Activated CD4-positive, alpha-beta memory T cell treated with anti-CD3 and anti-CD28 coated beads for 36 hours (primary cell): ENCODE measurements at regions not wholly inside any gene's neighbourhood (a gene's known extent, or its start where the extent isn't known, plus 50 kb on each side); places are given as distances from the start of the nearest gene placed in this dataset.

Experiments used
- CTCF ChIA-PET: fragments of 350-600 bp; sonication (Branson Sonifier 250); formaldehyde crosslinking; loops from one replicate; lab custom pipeline; 2021; ENCODE audit warnings: antibody characterized with exemption, inconsistent platforms; lab: Charles Lee
- POLR2A ChIA-PET: fragments of 350-600 bp; sonication (Branson Sonifier 250); formaldehyde crosslinking; loops from one replicate; lab custom pipeline; 2021; ENCODE audit warnings: antibody characterized with exemption; lab: Charles Lee
- DNase-seq: peaks from one replicate; pipeline ENCODE4 v3.0.0-alpha.2; 2020
- H3K27ac Mint-ChIP-seq: one replicate; pipeline ENCODE4 v1.8.0; 2021; ENCODE audit warnings: mixed read lengths
- H3K27me3 Mint-ChIP-seq: one replicate; pipeline ENCODE4 v1.8.0; 2021; ENCODE audit warnings: mixed read lengths
- H3K36me3 Mint-ChIP-seq: one replicate; pipeline ENCODE4 v1.8.0; 2021; ENCODE audit warnings: mixed read lengths
- H3K4me1 Mint-ChIP-seq: one replicate; pipeline ENCODE4 v1.8.0; 2021; ENCODE audit warnings: low read depth, mixed read lengths
- H3K4me3 Mint-ChIP-seq: one replicate; pipeline ENCODE4 v1.8.0; 2021; ENCODE audit warnings: mild to moderate bottlenecking, mixed read lengths
- H3K9me3 Mint-ChIP-seq: one replicate; pipeline ENCODE4 v1.8.0; 2021; ENCODE audit warnings: mixed read lengths
- intact Hi-C: fragments of 100-400 bp; cut with micrococcal nuclease; formaldehyde crosslinking; loops from one replicate; pipeline ENCODE4 v1.15.1; 2023

DNA sequence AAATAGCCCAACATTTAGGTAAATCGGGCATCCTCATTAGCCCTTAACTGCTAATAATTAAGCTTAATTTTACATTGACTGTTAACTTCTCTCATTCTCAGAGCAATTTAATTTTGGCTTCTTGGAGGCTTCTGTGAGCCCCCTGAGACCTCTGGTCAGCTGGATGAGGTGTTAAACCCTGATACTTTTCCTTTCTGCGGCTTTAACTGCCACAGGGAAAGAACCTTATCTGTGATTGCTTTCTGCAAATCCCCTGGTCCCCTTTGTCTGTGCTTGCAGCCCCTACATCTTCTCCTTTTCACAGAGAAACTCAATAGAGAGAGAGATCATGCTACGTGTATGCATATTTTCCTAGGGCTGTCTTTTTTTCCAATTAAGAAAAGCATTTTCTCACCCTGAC is 184.5 kb upstream of the CSF3R start:
- H3K9me3 Mint-ChIP-seq: no peaks in the 10 kb centered on the region
- H3K27me3 Mint-ChIP-seq: peaks cover 8% of the 10 kb centered on the region
- intact Hi-C loops: no loop called here
- ChIA-PET POLR2A (no interaction called here), CTCF (interaction anchor here (0.8 kb wide), 1 partner anchor 16 kb away, joined by 3 read pairs; no protein-coding TSS in a partner anchor)
- no peaks in the 10 kb centered on the region for H3K36me3 Mint-ChIP-seq
- no peak overlapping the region for H3K4me3 Mint-ChIP-seq
- no peaks in the 10 kb centered on the region for H3K4me1 Mint-ChIP-seq
- no peak for DNase-seq
- no peak overlapping the region for H3K27ac Mint-ChIP-seq

DNA sequence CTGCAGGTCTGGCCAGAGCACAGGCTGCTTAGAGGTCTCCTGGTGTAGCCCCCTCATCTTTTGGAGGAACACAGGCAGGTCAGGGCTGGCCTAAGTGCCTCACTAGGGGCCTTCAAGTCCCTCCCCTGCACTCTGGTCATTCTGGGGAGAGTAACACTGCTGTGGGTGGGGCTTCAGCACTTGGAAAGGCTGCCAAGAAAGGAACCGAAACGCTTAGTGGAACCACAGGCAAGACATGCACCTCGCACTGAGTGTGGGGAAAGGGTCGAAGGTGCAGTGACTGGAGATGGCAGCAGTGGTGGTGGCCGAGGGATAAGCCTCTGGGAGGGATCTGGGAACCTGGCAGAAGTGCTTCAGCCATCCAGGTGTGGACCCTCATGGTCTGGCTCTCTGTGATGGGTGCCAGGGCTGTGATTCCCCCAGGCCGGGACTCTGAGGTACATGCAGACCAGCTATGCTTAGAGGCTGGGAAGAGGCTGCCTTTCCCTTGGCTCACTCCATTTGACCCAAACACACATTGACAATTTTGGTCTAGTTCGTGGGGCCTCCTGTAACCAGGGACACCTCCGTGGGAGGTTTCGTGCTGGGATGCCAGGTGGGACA is 182.9 kb upstream of the CSF3R start:
- ChIA-PET CTCF (no interaction called here), POLR2A (no interaction called here)
- Mint-ChIP-seq H3K9me3 (no peaks in the 10 kb centered on the region), H3K36me3 (no peaks in the 10 kb centered on the region), H3K27ac (no peak overlapping the region), H3K27me3 (peaks cover 7% of the 10 kb centered on the region), H3K4me3 (no peak overlapping the region), H3K4me1 (no peaks in the 10 kb centered on the region)
- intact Hi-C loops: no loop called here
- DNase-seq: no peak

DNA sequence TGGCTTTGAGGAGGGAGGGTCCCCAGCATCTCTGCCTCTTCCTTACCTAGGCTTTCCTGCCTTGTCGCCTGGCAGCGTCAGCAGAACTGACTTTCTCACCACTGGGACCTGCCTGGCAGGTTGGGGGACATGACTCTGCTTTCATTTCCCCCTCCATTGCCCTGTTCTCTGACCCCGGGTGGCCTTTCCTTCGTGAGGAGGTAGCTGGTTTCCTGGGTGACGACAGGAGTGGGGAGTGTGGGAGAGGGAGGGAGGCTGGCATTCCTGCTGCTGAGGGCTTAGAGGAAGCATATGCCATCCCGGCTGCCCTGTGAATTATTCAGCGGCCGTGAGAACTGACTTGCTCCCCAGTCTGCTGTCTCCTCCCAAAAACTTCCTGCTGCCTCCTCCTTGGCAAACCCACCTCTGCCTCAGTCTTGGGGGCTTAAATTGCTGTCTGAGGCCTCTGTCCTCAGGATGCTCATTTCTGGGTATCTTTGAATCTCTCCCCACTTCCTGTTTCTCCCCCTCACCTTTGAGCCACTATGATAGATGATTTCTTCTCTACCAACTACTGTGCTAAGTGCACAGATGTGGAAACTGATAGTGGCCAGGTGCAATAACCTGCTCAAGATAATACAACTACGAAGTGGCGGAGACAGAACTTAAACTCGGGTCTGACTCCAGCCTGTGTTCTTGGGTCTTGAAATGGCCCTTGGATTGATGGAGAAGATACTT is 182.0 kb upstream of the CSF3R start:
- H3K27ac Mint-ChIP-seq: no peak overlapping the region
- intact Hi-C loops: no loop called here
- POLR2A ChIA-PET: no interaction called here
- H3K9me3 Mint-ChIP-seq: no peaks in the 10 kb centered on the region
- peaks cover 2% of the 10 kb centered on the region for H3K27me3 Mint-ChIP-seq
- DNase-seq: no peak
- CTCF ChIA-PET: interaction anchor here (1.1 kb wide), 1 partner anchor 16 kb away, joined by 4 read pairs; no protein-coding TSS in a partner anchor
- H3K4me1 Mint-ChIP-seq: no peaks in the 10 kb centered on the region
- no peaks in the 10 kb centered on the region for H3K36me3 Mint-ChIP-seq
- H3K4me3 Mint-ChIP-seq: no peak overlapping the region

DNA sequence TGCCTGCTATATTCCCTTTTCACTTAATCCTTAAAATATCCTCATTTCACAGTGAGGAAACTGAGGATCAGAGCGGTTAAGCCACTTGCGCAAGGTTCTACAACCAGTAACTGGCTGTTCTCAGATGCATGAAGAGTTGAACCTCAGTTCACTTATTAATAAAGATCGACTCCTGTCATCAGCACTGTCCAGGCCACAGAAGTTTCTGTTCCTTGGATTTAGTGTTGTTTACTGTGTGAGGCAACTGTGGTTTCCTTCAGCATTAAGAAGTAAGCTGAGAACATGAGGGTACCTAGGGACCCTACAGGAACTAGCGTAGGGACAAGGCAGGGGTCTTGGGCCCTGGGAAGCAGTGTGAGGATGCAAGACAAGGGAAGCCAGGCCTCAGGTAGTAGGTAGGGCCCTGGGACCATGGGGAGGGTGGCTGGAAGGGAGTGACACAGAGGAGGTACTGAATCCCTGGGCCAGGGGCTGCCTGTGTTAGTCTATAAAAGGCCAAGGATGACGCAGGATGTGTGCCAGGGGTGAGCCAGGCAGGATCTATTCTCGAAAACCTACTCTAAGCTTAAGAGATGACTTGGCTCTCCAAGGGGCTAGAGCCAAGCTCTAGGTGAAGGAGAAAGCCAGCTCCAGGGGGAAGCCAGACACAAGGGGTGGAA is 181.2 kb upstream of the CSF3R start:
- ChIA-PET POLR2A (no interaction called here), CTCF (interaction anchor here (1.1 to 1.2 kb wide), 3 partner anchors 13 to 15 kb away, joined by 3 to 4 read pairs (median 3); no protein-coding TSS in a partner anchor)
- Mint-ChIP-seq H3K27ac (no peak overlapping the region), H3K27me3 (no peaks in the 10 kb centered on the region), H3K4me3 (no peak overlapping the region), H3K36me3 (no peaks in the 10 kb centered on the region), H3K9me3 (no peaks in the 10 kb centered on the region), H3K4me1 (no peaks in the 10 kb centered on the region)
- intact Hi-C loops: no loop called here
- DNase-seq: no peak

DNA sequence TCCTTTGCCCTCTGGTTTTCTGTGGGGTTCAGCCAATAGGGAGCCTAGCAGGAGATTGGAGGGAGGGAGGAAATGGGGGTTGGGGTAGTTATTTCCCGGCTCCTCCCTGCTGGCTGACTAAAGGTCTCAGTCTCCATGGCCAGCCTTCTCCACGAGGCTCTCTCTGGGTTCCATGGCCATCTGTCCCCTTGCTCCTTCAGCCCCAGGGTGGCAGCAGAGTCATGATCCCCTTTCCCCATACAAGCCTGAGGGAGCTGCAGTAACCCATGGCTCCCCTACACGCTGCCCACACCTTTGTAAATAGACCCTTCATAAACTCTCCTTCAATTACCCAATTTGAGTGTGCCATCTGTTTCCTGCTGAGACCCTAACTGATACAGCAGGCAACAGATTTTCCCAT is 176.1 kb upstream of the CSF3R start:
- intact Hi-C loops: no loop called here
- H3K27me3 Mint-ChIP-seq: peaks cover 9% of the 10 kb centered on the region
- no peak overlapping the region for H3K27ac Mint-ChIP-seq
- DNase-seq: no peak
- no peaks in the 10 kb centered on the region for H3K9me3 Mint-ChIP-seq
- no peak overlapping the region for H3K4me3 Mint-ChIP-seq
- ChIA-PET CTCF (no interaction called here), POLR2A (no interaction called here)
- H3K36me3 Mint-ChIP-seq: no peaks in the 10 kb centered on the region
- H3K4me1 Mint-ChIP-seq: no peaks in the 10 kb centered on the region

DNA sequence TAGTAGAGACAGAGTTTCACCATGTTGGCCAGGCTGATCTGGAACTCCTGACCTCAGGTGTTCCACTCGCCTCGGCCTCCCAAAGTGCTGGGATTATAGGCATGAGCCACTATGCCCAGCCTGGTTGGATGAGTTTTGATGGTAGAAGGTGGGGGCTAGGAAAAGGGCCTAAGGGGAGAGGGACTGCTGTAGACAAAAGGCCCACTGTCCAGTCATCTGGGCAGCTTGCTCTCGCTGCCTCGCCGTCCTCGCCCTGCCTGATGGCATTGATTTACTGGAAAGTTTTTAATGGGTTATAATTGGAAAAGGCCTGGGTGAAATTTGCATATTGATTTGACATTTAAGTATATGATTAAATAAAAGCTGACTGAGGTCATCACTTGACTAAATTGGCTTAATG is 175.1 kb upstream of the CSF3R start:
- H3K4me3 Mint-ChIP-seq: no peak overlapping the region
- no peaks in the 10 kb centered on the region for H3K9me3 Mint-ChIP-seq
- H3K4me1 Mint-ChIP-seq: no peaks in the 10 kb centered on the region
- no peak overlapping the region for H3K27ac Mint-ChIP-seq
- ChIA-PET CTCF (no interaction called here), POLR2A (no interaction called here)
- no peak for DNase-seq
- H3K36me3 Mint-ChIP-seq: no peaks in the 10 kb centered on the region
- intact Hi-C loops: no loop called here
- peaks cover 9% of the 10 kb centered on the region for H3K27me3 Mint-ChIP-seq

DNA sequence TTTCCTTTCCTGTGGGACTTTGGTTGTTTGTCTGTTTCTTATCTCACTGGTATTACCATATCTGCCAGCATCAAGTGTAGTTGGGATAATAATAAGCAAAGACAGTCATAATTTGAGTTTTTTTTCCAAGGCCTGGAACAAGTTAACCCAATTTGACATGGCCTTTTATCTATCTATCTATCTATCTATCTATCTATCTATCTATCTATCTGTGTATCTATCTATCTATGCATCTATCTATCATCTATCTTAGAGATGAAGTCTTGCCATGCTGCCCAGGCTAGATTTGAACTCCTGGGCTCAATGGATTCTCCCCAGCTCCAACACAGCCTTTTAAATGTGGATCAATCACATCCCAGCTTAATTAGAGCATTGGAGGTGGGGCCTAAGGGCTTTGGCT is 174.1 kb upstream of the CSF3R start:
- no peaks in the 10 kb centered on the region for H3K9me3 Mint-ChIP-seq
- H3K27ac Mint-ChIP-seq: no peak overlapping the region
- peaks cover 11% of the 10 kb centered on the region for H3K27me3 Mint-ChIP-seq
- H3K4me3 Mint-ChIP-seq: no peak overlapping the region
- POLR2A ChIA-PET: no interaction called here
- DNase-seq: no peak
- no peaks in the 10 kb centered on the region for H3K4me1 Mint-ChIP-seq
- intact Hi-C loops: no loop called here
- no peaks in the 10 kb centered on the region for H3K36me3 Mint-ChIP-seq
- CTCF ChIA-PET: no interaction called here

DNA sequence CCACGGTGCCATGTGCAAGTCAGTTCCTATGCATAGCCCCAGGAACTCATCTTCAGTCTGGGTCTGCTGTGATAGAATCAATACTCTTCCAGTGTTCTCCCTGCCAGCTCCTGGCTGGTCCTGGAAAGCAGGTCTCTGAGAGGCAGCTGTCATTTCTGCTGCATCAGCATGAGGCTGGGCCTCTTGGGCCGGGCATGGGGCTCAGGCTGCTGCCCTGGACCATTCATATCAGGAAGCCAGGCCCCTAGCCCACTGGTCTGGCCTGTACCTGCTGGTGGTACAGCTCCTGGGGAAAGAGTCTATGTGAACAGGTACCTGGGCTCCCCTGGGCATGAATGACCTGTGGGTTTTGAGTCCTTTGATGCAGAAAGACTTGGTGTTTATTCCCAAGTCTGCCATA is 173.6 kb upstream of the CSF3R start:
- CTCF ChIA-PET: no interaction called here
- Mint-ChIP-seq H3K4me3 (no peak overlapping the region), H3K9me3 (no peaks in the 10 kb centered on the region), H3K27me3 (peaks cover 13% of the 10 kb centered on the region), H3K27ac (no peak overlapping the region), H3K36me3 (no peaks in the 10 kb centered on the region), H3K4me1 (no peaks in the 10 kb centered on the region)
- intact Hi-C loops: no loop called here
- DNase-seq: no peak
- POLR2A ChIA-PET: no interaction called here

DNA sequence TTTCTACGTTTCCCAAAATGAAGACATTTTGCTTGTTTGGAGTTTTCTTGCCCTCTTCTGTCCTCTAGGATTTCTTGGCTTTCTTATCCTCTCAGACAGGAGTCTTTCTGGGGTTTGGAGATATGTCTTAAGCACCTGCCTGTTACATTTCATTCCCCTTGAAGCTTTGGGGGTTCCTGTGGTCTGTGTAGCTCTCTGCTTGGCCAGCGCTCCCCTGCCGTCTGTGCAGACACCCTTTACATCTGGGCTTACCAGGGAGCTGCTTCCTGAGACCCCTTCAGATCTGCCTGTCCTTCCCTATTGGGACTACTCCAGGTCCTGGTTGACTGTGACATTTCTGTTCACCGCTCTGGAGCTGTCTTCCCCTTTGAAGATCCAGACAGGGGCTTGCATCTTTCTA is 171.9 kb upstream of the CSF3R start:
- Mint-ChIP-seq H3K9me3 (no peaks in the 10 kb centered on the region), H3K27me3 (peaks cover 26% of the 10 kb centered on the region), H3K4me1 (no peaks in the 10 kb centered on the region), H3K36me3 (no peaks in the 10 kb centered on the region), H3K27ac (no peak overlapping the region), H3K4me3 (no peak overlapping the region)
- DNase-seq: no peak
- intact Hi-C loops: no loop called here
- CTCF ChIA-PET: interaction anchor here (1.0 kb wide), 1 partner anchor 78 kb away, joined by 3 read pairs; no protein-coding TSS in a partner anchor
- POLR2A ChIA-PET: no interaction called here

DNA sequence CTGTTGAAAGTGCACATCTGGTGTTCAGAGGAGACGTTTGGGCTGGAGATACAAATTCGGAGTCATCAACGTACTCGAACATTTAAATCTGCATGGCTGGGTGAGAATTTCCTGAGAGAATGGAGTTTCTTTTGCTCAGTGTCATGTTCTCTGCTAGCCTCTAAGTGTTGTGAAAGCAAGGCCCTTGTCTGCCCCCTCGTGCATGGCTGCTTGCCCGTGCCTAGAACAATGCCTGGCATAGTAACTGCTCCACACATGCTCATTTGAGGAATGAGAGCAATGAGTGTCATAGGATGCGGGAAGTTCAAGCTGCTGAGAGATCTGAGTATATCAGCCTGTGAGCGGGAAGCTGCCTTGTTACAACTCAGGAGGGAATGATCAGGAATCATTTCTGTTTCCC is 171.1 kb upstream of the CSF3R start:
- POLR2A ChIA-PET: no interaction called here
- CTCF ChIA-PET: interaction anchor here (0.7 to 1.0 kb wide), 2 partner anchors 78 to 1278 kb away, joined by 3 read pairs; no protein-coding TSS in a partner anchor
- Mint-ChIP-seq H3K4me3 (no peak overlapping the region), H3K27me3 (peaks cover 27% of the 10 kb centered on the region), H3K9me3 (no peaks in the 10 kb centered on the region), H3K27ac (no peak overlapping the region), H3K36me3 (no peaks in the 10 kb centered on the region), H3K4me1 (no peaks in the 10 kb centered on the region)
- DNase-seq: no peak
- intact Hi-C loops: no loop called here

DNA sequence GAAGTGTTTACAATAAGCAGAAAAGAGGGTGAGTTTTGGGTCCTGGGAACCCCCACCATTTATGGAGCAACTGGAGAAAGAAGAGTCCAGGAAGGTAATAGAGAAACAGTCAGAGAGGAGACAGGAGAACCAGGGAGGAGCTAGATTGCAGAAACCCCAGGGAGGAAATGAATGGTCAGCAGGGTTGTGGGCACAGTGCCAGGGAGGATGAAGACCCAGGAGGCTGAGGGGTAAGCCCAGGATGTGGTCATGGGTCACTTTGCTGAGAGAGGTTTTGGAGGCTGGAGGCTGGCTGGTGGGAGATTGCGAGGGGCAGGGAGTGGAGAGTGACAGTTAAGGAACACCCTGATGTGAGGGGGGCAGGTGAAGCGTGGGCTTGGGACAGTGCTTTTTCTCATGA is 169.9 kb upstream of the CSF3R start:
- POLR2A ChIA-PET: no interaction called here
- H3K4me1 Mint-ChIP-seq: no peaks in the 10 kb centered on the region
- no peak overlapping the region for H3K4me3 Mint-ChIP-seq
- peaks cover 31% of the 10 kb centered on the region for H3K27me3 Mint-ChIP-seq
- intact Hi-C loops: no loop called here
- no peaks in the 10 kb centered on the region for H3K36me3 Mint-ChIP-seq
- H3K9me3 Mint-ChIP-seq: no peaks in the 10 kb centered on the region
- DNase-seq: no peak
- H3K27ac Mint-ChIP-seq: no peak overlapping the region
- CTCF ChIA-PET: no interaction called here

DNA sequence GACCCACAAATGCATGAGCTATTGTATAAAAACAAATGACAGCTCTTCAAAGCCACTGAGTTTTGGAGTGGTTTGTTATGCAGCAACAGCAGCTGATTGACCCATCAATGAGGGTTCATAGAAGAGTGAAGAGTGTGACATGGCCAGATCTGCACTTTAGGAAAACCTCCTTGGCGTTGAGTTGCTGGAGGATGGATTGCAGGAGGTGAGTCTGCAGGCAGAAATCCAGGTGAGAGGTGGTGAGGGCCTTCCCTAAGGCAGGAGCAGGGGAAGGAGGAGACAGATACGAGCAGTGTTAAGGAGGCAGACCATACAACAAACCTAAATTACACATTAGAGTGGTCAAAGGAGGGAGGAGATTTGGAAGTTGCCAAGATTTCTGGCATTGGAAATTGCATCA is 169.3 kb upstream of the CSF3R start:
- no peaks in the 10 kb centered on the region for H3K36me3 Mint-ChIP-seq
- no peak overlapping the region for H3K27ac Mint-ChIP-seq
- no peak for DNase-seq
- H3K9me3 Mint-ChIP-seq: no peaks in the 10 kb centered on the region
- no peak overlapping the region for H3K4me3 Mint-ChIP-seq
- POLR2A ChIA-PET: no interaction called here
- H3K4me1 Mint-ChIP-seq: no peaks in the 10 kb centered on the region
- CTCF ChIA-PET: interaction anchor here (0.7 to 1.6 kb wide), 5 partner anchors 9 to 36 kb away, joined by 3 read pairs; no protein-coding TSS in a partner anchor
- intact Hi-C loops: no loop called here
- peaks cover 31% of the 10 kb centered on the region for H3K27me3 Mint-ChIP-seq
